ENCODE measurements at regions not wholly inside any gene's neighbourhood (a gene's known extent, or its start where the extent isn't known, plus 50 kb on each side); places are given as distances from the start of the nearest gene placed in this dataset.

GRCh38 chr1:192475970-192476369, 99.6 kb upstream of the RGS1 start:
- Histone ChIP-seq H3K4me3 (ENCODE audit: insufficient read depth, low read depth, low read length, poor library complexity, severe bottlenecking) (no peak overlapping the region), H3K9me3 (ENCODE audit: control insufficient read depth, low read length) (no peaks in the 10 kb centered on the region), H3K27me3 (replicated peaks; ENCODE audit: control insufficient read depth, insufficient read depth, low read length, poor library complexity, severe bottlenecking) (no peaks in the 10 kb centered on the region), H3K36me3 (ENCODE audit: control insufficient read depth, insufficient read depth, low read length) (no peaks in the 10 kb centered on the region), H3K4me1 (ENCODE audit: control insufficient read depth, insufficient read depth, low read length, poor library complexity, severe bottlenecking) (no peaks in the 10 kb centered on the region), H3K27ac (ENCODE audit: insufficient read depth, low read length, poor library complexity, severe bottlenecking) (no peak overlapping the region)
- no peak for DNase-seq

GRCh38 chr1:192476802-192477298, 98.7 kb upstream of the RGS1 start:
- Histone ChIP-seq H3K4me3 (ENCODE audit: insufficient read depth, low read depth, low read length, poor library complexity, severe bottlenecking) (no peak overlapping the region), H3K4me1 (ENCODE audit: control insufficient read depth, insufficient read depth, low read length, poor library complexity, severe bottlenecking) (no peaks in the 10 kb centered on the region), H3K36me3 (ENCODE audit: control insufficient read depth, insufficient read depth, low read length) (no peaks in the 10 kb centered on the region), H3K27ac (ENCODE audit: insufficient read depth, low read length, poor library complexity, severe bottlenecking) (no peak overlapping the region), H3K9me3 (ENCODE audit: control insufficient read depth, low read length) (no peaks in the 10 kb centered on the region), H3K27me3 (replicated peaks; ENCODE audit: control insufficient read depth, insufficient read depth, low read length, poor library complexity, severe bottlenecking) (no peaks in the 10 kb centered on the region)
- DNase-seq, result no peak

- H3K36me3 ChIP-seq (ENCODE audit: control insufficient read depth, insufficient read depth, low read length), result no peaks in the 10 kb centered on the region
- H3K4me1 ChIP-seq (ENCODE audit: control insufficient read depth, insufficient read depth, low read length, poor library complexity, severe bottlenecking), result no peaks in the 10 kb centered on the region
- no peak overlapping the region for H3K27ac ChIP-seq (ENCODE audit: insufficient read depth, low read length, poor library complexity, severe bottlenecking)
- no peaks in the 10 kb centered on the region for H3K27me3 ChIP-seq (replicated peaks; ENCODE audit: control insufficient read depth, insufficient read depth, low read length, poor library complexity, severe bottlenecking)
- no peaks in the 10 kb centered on the region for H3K9me3 ChIP-seq (ENCODE audit: control insufficient read depth, low read length)
- DNase-seq, result no peak
- H3K4me3 ChIP-seq (ENCODE audit: insufficient read depth, low read depth, low read length, poor library complexity, severe bottlenecking), result no peak overlapping the region
Measured at GRCh38 chr1:192477630-192478029, 97.9 kb upstream of the RGS1 start.

- no peak for DNase-seq
- no peak overlapping the region for H3K27ac ChIP-seq (ENCODE audit: insufficient read depth, low read length, poor library complexity, severe bottlenecking)
- no peaks in the 10 kb centered on the region for H3K36me3 ChIP-seq (ENCODE audit: control insufficient read depth, insufficient read depth, low read length)
Measured at GRCh38 chr1:192485692-192486436, 89.7 kb upstream of the RGS1 start.

GRCh38 chr1:192488058-192488457, 87.5 kb upstream of the RGS1 start:
- Histone ChIP-seq H3K27ac (ENCODE audit: insufficient read depth, low read length, poor library complexity, severe bottlenecking) (no peak overlapping the region), H3K4me3 (ENCODE audit: insufficient read depth, low read depth, low read length, poor library complexity, severe bottlenecking) (no peak overlapping the region), H3K4me1 (ENCODE audit: control insufficient read depth, insufficient read depth, low read length, poor library complexity, severe bottlenecking) (no peaks in the 10 kb centered on the region), H3K27me3 (replicated peaks; ENCODE audit: control insufficient read depth, insufficient read depth, low read length, poor library complexity, severe bottlenecking) (no peaks in the 10 kb centered on the region), H3K9me3 (ENCODE audit: control insufficient read depth, low read length) (no peaks in the 10 kb centered on the region), H3K36me3 (ENCODE audit: control insufficient read depth, insufficient read depth, low read length) (no peaks in the 10 kb centered on the region)
- DNase-seq, result no peak

More at GRCh38 chr1:192485692-192486436, 89.7 kb upstream of the RGS1 start:
- Histone ChIP-seq H3K4me3 (ENCODE audit: insufficient read depth, low read depth, low read length, poor library complexity, severe bottlenecking) (no peak overlapping the region), H3K9me3 (ENCODE audit: control insufficient read depth, low read length) (no peaks in the 10 kb centered on the region), H3K27me3 (replicated peaks; ENCODE audit: control insufficient read depth, insufficient read depth, low read length, poor library complexity, severe bottlenecking) (no peaks in the 10 kb centered on the region), H3K4me1 (ENCODE audit: control insufficient read depth, insufficient read depth, low read length, poor library complexity, severe bottlenecking) (no peaks in the 10 kb centered on the region)

GRCh38 chr1:192489047-192489446, 86.5 kb upstream of the RGS1 start:
- Histone ChIP-seq H3K9me3 (ENCODE audit: control insufficient read depth, low read length) (no peaks in the 10 kb centered on the region), H3K27ac (ENCODE audit: insufficient read depth, low read length, poor library complexity, severe bottlenecking) (no peak overlapping the region), H3K4me3 (ENCODE audit: insufficient read depth, low read depth, low read length, poor library complexity, severe bottlenecking) (no peak overlapping the region), H3K4me1 (ENCODE audit: control insufficient read depth, insufficient read depth, low read length, poor library complexity, severe bottlenecking) (no peaks in the 10 kb centered on the region), H3K27me3 (replicated peaks; ENCODE audit: control insufficient read depth, insufficient read depth, low read length, poor library complexity, severe bottlenecking) (no peaks in the 10 kb centered on the region), H3K36me3 (ENCODE audit: control insufficient read depth, insufficient read depth, low read length) (no peaks in the 10 kb centered on the region)
- DNase-seq, result no peak

- Histone ChIP-seq H3K27me3 (replicated peaks; ENCODE audit: control insufficient read depth, insufficient read depth, low read length, poor library complexity, severe bottlenecking) (no peaks in the 10 kb centered on the region), H3K4me3 (ENCODE audit: insufficient read depth, low read depth, low read length, poor library complexity, severe bottlenecking) (no peak overlapping the region), H3K9me3 (ENCODE audit: control insufficient read depth, low read length) (no peaks in the 10 kb centered on the region), H3K27ac (ENCODE audit: insufficient read depth, low read length, poor library complexity, severe bottlenecking) (no peak overlapping the region), H3K36me3 (ENCODE audit: control insufficient read depth, insufficient read depth, low read length) (no peaks in the 10 kb centered on the region), H3K4me1 (ENCODE audit: control insufficient read depth, insufficient read depth, low read length, poor library complexity, severe bottlenecking) (no peaks in the 10 kb centered on the region)
- DNase-seq, result peak in 1 of 3 donors; percentile 5
Measured at GRCh38 chr1:192489748-192490147, 85.8 kb upstream of the RGS1 start.

GRCh38 chr1:192491804-192492554, 83.6 kb upstream of the RGS1 start:
- Histone ChIP-seq H3K9me3 (ENCODE audit: control insufficient read depth, low read length) (no peaks in the 10 kb centered on the region), H3K4me3 (ENCODE audit: insufficient read depth, low read depth, low read length, poor library complexity, severe bottlenecking) (no peak overlapping the region), H3K27me3 (replicated peaks; ENCODE audit: control insufficient read depth, insufficient read depth, low read length, poor library complexity, severe bottlenecking) (no peaks in the 10 kb centered on the region), H3K36me3 (ENCODE audit: control insufficient read depth, insufficient read depth, low read length) (no peaks in the 10 kb centered on the region), H3K4me1 (ENCODE audit: control insufficient read depth, insufficient read depth, low read length, poor library complexity, severe bottlenecking) (no peaks in the 10 kb centered on the region), H3K27ac (ENCODE audit: insufficient read depth, low read length, poor library complexity, severe bottlenecking) (no peak overlapping the region)
- no peak for DNase-seq

- Histone ChIP-seq H3K4me1 (ENCODE audit: control insufficient read depth, insufficient read depth, low read length, poor library complexity, severe bottlenecking) (no peaks in the 10 kb centered on the region), H3K9me3 (ENCODE audit: control insufficient read depth, low read length) (no peaks in the 10 kb centered on the region), H3K36me3 (ENCODE audit: control insufficient read depth, insufficient read depth, low read length) (no peaks in the 10 kb centered on the region), H3K4me3 (ENCODE audit: insufficient read depth, low read depth, low read length, poor library complexity, severe bottlenecking) (no peak overlapping the region), H3K27ac (ENCODE audit: insufficient read depth, low read length, poor library complexity, severe bottlenecking) (no peak overlapping the region), H3K27me3 (replicated peaks; ENCODE audit: control insufficient read depth, insufficient read depth, low read length, poor library complexity, severe bottlenecking) (no peaks in the 10 kb centered on the region)
- DNase-seq, result no peak
Measured at GRCh38 chr1:192493584-192493983, 82.0 kb upstream of the RGS1 start.

GRCh38 chr1:192496369-192497056, 79.1 kb upstream of the RGS1 start:
- Histone ChIP-seq H3K4me1 (ENCODE audit: control insufficient read depth, insufficient read depth, low read length, poor library complexity, severe bottlenecking) (no peaks in the 10 kb centered on the region), H3K4me3 (ENCODE audit: insufficient read depth, low read depth, low read length, poor library complexity, severe bottlenecking) (no peak overlapping the region), H3K27ac (ENCODE audit: insufficient read depth, low read length, poor library complexity, severe bottlenecking) (no peak overlapping the region), H3K9me3 (ENCODE audit: control insufficient read depth, low read length) (no peaks in the 10 kb centered on the region), H3K27me3 (replicated peaks; ENCODE audit: control insufficient read depth, insufficient read depth, low read length, poor library complexity, severe bottlenecking) (no peaks in the 10 kb centered on the region), H3K36me3 (ENCODE audit: control insufficient read depth, insufficient read depth, low read length) (no peaks in the 10 kb centered on the region)
- DNase-seq, result no peak

Measured in effector memory CD4-positive, alpha-beta T cell (primary cell).